HG03571 (cell line): ENCODE measurements at regions not wholly inside any gene's neighbourhood (a gene's known extent, or its start where the extent isn't known, plus 50 kb on each side); places are given as distances from the start of the nearest gene placed in this dataset.
"Not testable (repeated sequence)": the region's sequence is repeated elsewhere in the genome, so short reads cannot be mapped to it uniquely, and the experiment has no call there.

ENCODE experiments used
- ATAC-seq: cut with Tn5 transposase; IDR thresholded peaks from one replicate; pipeline ENCODE4 v1.9.1; 2021; ENCODE audit not compliant: unreplicated experiment

GRCh38 chr6:85764844-85765243, 122.2 kb upstream of the SYNCRIP start:
- ATAC-seq = no peak

GRCh38 chr6:85756982-85757381, 114.3 kb upstream of the SYNCRIP start:
- no peak for ATAC-seq

GRCh38 chr6:85754894-85755293, 112.2 kb upstream of the SYNCRIP start:
- no peak for ATAC-seq

GRCh38 chr6:85752602-85753001, 109.9 kb upstream of the SYNCRIP start:
- no peak for ATAC-seq

GRCh38 chr6:85751374-85752055, 108.8 kb upstream of the SYNCRIP start:
- ATAC-seq = no peak

GRCh38 chr6:85750146-85750545, 107.5 kb upstream of the SYNCRIP start:
- not testable (repeated sequence) for ATAC-seq

- ATAC-seq = no peak
Measured at GRCh38 chr6:85749236-85749635, 106.5 kb upstream of the SYNCRIP start.

GRCh38 chr6:85747666-85748065, 105.0 kb upstream of the SYNCRIP start:
- no peak for ATAC-seq

- ATAC-seq = no peak
Measured at GRCh38 chr6:85747093-85747492, 104.4 kb upstream of the SYNCRIP start.

- no peak for ATAC-seq
Measured at GRCh38 chr6:85744433-85744970, 101.8 kb upstream of the SYNCRIP start.

- no peak for ATAC-seq
Measured at GRCh38 chr6:85726206-85726605, 83.5 kb upstream of the SYNCRIP start.

GRCh38 chr6:85715797-85716196, 73.1 kb upstream of the SYNCRIP start:
- no peak for ATAC-seq

GRCh38 chr6:85714893-85715530, 72.3 kb upstream of the SYNCRIP start:
- no peak for ATAC-seq

- ATAC-seq = no peak
Measured at GRCh38 chr6:85712346-85712745, 69.7 kb upstream of the SYNCRIP start.

- not testable (repeated sequence) for ATAC-seq
Measured at GRCh38 chr6:85707515-85708145, 64.9 kb upstream of the SYNCRIP start.

GRCh38 chr6:85706272-85706671, 63.6 kb upstream of the SYNCRIP start:
- ATAC-seq = no peak

GRCh38 chr6:85705220-85705619, 62.5 kb upstream of the SYNCRIP start:
- ATAC-seq = no peak

GRCh38 chr6:85703406-85703805, 60.7 kb upstream of the SYNCRIP start:
- ATAC-seq = no peak
